Endodermal cell (in vitro differentiated cells): ENCODE measurements at regions not wholly inside any gene's neighbourhood (a gene's known extent, or its start where the extent isn't known, plus 50 kb on each side); places are given as distances from the start of the nearest gene placed in this dataset.

Experiments used
- DNase-seq: peaks from one replicate; pipeline ENCODE4 v3.0.0-alpha.2; 2017
- H3K27ac ChIP-seq: 2 replicates; pipeline ENCODE4 v1.5.1; 2013; ENCODE audit warnings: mild to moderate bottlenecking, low read depth, low read length, moderate library complexity
- H3K27me3 ChIP-seq: 2 replicates; pipeline ENCODE4 v1.6.1; 2013; ENCODE audit warnings: mild to moderate bottlenecking, low read length, moderate library complexity; ENCODE audit not compliant: insufficient read depth, control insufficient read depth, poor library complexity, severe bottlenecking
- H3K36me3 ChIP-seq: 2 replicates; pipeline ENCODE4 v1.7.0; 2013; ENCODE audit warnings: mild to moderate bottlenecking, low read length, moderate library complexity; ENCODE audit not compliant: control insufficient read depth, insufficient read depth
- H3K4me1 ChIP-seq: one replicate; pipeline ENCODE4 v1.7.0; 2013; ENCODE audit warnings: low read length; ENCODE audit not compliant: control insufficient read depth, insufficient read depth
- H3K4me3 ChIP-seq: 2 replicates; pipeline ENCODE4 v1.5.1; 2013; ENCODE audit warnings: mild to moderate bottlenecking, low read length, moderate library complexity
- H3K9ac ChIP-seq: 2 replicates; pipeline ENCODE4 v1.6.1; 2013; ENCODE audit warnings: mild to moderate bottlenecking, low read length, moderate library complexity; ENCODE audit not compliant: poor library complexity, severe bottlenecking; ENCODE audit errors: extremely low read depth
- H3K9me3 ChIP-seq: 2 replicates; pipeline ENCODE4 v1.6.1; 2013; ENCODE audit warnings: mild to moderate bottlenecking, low read length, moderate library complexity; ENCODE audit not compliant: control insufficient read depth
- H3K27ac Mint-ChIP-seq: 2 replicates; pipeline ENCODE4 v1.8.0; 2020; ENCODE audit warnings: mixed read lengths
- H3K27me3 Mint-ChIP-seq: 2 replicates; pipeline ENCODE4 v1.8.0; 2021; ENCODE audit warnings: mild to moderate bottlenecking, mixed read lengths; ENCODE audit not compliant: insufficient read depth
- H3K36me3 Mint-ChIP-seq: 2 replicates; pipeline ENCODE4 v1.8.0; 2020; ENCODE audit warnings: low read depth, mixed read lengths
- H3K4me1 Mint-ChIP-seq: 2 replicates; pipeline ENCODE4 v1.8.0; 2020; ENCODE audit warnings: mixed read lengths
- H3K4me3 Mint-ChIP-seq: 2 replicates; pipeline ENCODE4 v1.8.0; 2020; ENCODE audit warnings: mild to moderate bottlenecking, moderate library complexity, mixed read lengths
- H3K9me3 Mint-ChIP-seq: 2 replicates; pipeline ENCODE4 v1.8.0; 2020; ENCODE audit warnings: mild to moderate bottlenecking, mixed read lengths
- CTCF ChIP-seq: fragments of 200-600 bp; sonication (generic); conservative IDR thresholded peaks from 2 replicates; pipeline ENCODE4 v1.5.0; 2021; ENCODE audit warnings: antibody characterized with exemption, mild to moderate bottlenecking
- WGBS, 2 experiments: methylation state at CpG; one replicate each; pipeline versions ENCODE4 v1.1.5 to v1.1.7; 2013; ENCODE audit warnings: missing lambda C conversion rate in 2 of 2, mixed read lengths in 1 of 2; ENCODE audit not compliant: insufficient coverage in 1 of 2, insufficient read length in 1 of 2; 5-methylcytosine and 5-hydroxymethylcytosine counted together

DNA sequence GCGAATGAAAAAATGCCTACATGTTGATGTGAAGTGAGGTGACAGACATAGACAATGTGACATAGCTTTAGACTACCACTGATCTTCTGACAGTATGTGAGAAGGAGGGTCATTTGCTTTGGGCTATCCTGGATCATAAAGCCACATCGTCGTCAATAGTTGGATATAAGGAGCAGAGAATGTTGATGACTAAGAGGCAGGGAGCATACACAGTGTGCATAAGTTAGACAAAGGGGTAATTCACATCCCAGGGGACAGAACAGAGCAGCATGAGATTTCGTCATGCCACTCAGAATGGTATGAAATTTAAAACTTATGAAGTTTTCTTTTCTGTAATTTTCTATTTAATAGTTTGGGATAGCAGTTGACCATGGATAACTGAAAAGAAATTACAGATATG is 403.2 kb downstream of the DSC3 start:
- no peak overlapping the region for H3K4me3 ChIP-seq
- H3K4me1 ChIP-seq, result no peaks in the 10 kb centered on the region
- DNase-seq, result no peak
- H3K36me3 ChIP-seq, result no peaks in the 10 kb centered on the region
- WGBS, 2 experiments, result 94 to 95% methylated on average over 3 to 4 of the region's 4 CpGs
- Mint-ChIP-seq H3K4me1 (peaks cover 2% of the 10 kb centered on the region), H3K9me3 (peaks cover 11% of the 10 kb centered on the region), H3K27ac (no peak overlapping the region), H3K27me3 (no peaks in the 10 kb centered on the region), H3K36me3 (no peaks in the 10 kb centered on the region), H3K4me3 (no peak overlapping the region)
- H3K27ac ChIP-seq, result no peak overlapping the region
- H3K9ac ChIP-seq, result no peak overlapping the region
- no peaks in the 10 kb centered on the region for H3K27me3 ChIP-seq
- no peak for TF ChIP-seq CTCF
- no peaks in the 10 kb centered on the region for H3K9me3 ChIP-seq

- no peak for TF ChIP-seq CTCF
- Histone ChIP-seq H3K4me1 (no peaks in the 10 kb centered on the region), H3K4me3 (no peak overlapping the region), H3K27me3 (no peaks in the 10 kb centered on the region), H3K27ac (no peak overlapping the region), H3K9me3 (peaks cover 10% of the 10 kb centered on the region), H3K9ac (no peak overlapping the region), H3K36me3 (no peaks in the 10 kb centered on the region)
- peaks cover 24% of the 10 kb centered on the region for H3K9me3 Mint-ChIP-seq
- H3K36me3 Mint-ChIP-seq, result no peaks in the 10 kb centered on the region
- no peak for DNase-seq
- H3K27ac Mint-ChIP-seq, result no peak overlapping the region
- H3K4me1 Mint-ChIP-seq, result peaks cover 2% of the 10 kb centered on the region
- no peaks in the 10 kb centered on the region for H3K27me3 Mint-ChIP-seq
- H3K4me3 Mint-ChIP-seq, result no peak overlapping the region
These were observed 408.3 kb downstream of the DSC3 start for GRCh38 chr18:30634249-30634648.

DNA sequence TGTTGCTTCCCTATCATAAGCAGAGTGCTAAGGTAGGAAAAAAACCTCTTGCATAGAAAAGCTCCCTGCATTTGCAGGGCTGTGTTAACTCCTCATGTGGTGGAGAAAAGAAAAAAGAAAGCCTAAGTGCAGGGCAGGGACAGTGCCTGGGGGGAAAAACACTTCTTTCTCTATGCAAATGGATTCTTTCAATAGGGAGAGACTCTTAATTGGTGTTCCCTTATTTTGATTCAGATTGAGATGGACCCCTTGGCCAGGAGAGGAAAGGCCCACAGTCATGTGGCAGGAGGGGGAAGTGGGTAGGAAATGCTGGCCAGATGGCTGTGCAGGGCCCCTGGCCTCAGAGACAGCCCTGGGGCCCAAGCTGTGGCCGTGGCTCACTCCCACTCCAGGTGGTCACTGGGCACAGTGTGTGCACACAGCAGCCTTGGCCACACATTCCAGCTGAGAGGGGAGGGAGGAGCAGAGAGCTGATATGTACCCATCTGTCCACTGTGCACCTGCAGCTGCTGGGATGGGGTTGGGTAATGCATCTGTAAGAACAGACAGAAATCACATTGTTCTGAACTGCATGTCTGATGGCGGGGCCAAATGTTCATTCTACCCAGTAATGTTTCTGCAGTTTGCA is 410.4 kb downstream of the DSC3 start:
- Mint-ChIP-seq H3K4me1 (no peaks in the 10 kb centered on the region), H3K27me3 (no peaks in the 10 kb centered on the region), H3K27ac (no peak overlapping the region), H3K36me3 (no peaks in the 10 kb centered on the region), H3K4me3 (no peak overlapping the region), H3K9me3 (peaks cover 24% of the 10 kb centered on the region)
- no peak for TF ChIP-seq CTCF
- DNase-seq, result peak; percentile 41
- no peak overlapping the region for H3K9ac ChIP-seq
- 83% methylated on average over 2 of the region's 2 CpGs; no CpG with 5 or more reads in 1 of the 2 experiments for WGBS, 2 experiments
- no peaks in the 10 kb centered on the region for H3K4me1 ChIP-seq
- no peaks in the 10 kb centered on the region for H3K36me3 ChIP-seq
- no peak overlapping the region for H3K27ac ChIP-seq
- H3K27me3 ChIP-seq, result no peaks in the 10 kb centered on the region
- H3K4me3 ChIP-seq, result no peak overlapping the region
- H3K9me3 ChIP-seq, result peaks cover 10% of the 10 kb centered on the region
